A549 (cell line): ENCODE measurements at regions not wholly inside any gene's neighbourhood (a gene's known extent, or its start where the extent isn't known, plus 50 kb on each side); places are given as distances from the start of the nearest gene placed in this dataset.
"Not testable (repeated sequence)": the region's sequence is repeated elsewhere in the genome, so short reads cannot be mapped to it uniquely, and the experiment has no call there.

Experiments
- ATAC-seq, 2 experiments: fragments of 200-7000 bp in 1 of 2; fragments of >200 bp in 1 of 2; cut with Nextera tagmentation in 1 of 2; cut with Tn5 transposase in 1 of 2; 3 replicates each; pipeline versions ENCODE4 v1.8.0 to v1.9.1; 2018 to 2020; ENCODE audit warnings: mild to moderate bottlenecking in 1 of 2, moderate library complexity in 1 of 2
- CTCF ChIA-PET: fragments of 300-600 bp; sonication (Branson Sonifier 250); formaldehyde crosslinking; extraction: SDS; loops from one replicate; lab custom pipeline; 2021; ENCODE audit warnings: antibody characterized with exemption, inconsistent platforms; lab: Yijun Ruan, JAX
- POLR2A ChIA-PET: fragments of 350-600 bp; formaldehyde crosslinking; extraction: SDS; loops from one replicate; lab custom pipeline; 2021; ENCODE audit warnings: antibody characterized with exemption, inconsistent platforms; lab: Yijun Ruan, JAX
- DNase-seq, 2 experiments: peaks; one replicate each; pipeline versions ENCODE4 v3.0.0 to v3.0.0-alpha.2; 2011 to 2016; ENCODE audit warnings: low read depth in 1 of 2, low spot score in 1 of 2
- FAIRE-seq: peaks from 2 replicates; lab custom pipeline; 2011; peaks lifted over from hg19 to GRCh38; lab: Jason Lieb, UNC
- H3K27ac ChIP-seq, 2 experiments: fragments of >200 bp; sonication (Bioruptor Twin); formaldehyde crosslinking; 3 replicates each; pipeline ENCODE4 v1.5.1; 2016 to 2017
- H3K4me1 ChIP-seq: fragments of >200 bp; sonication (Bioruptor Twin); formaldehyde crosslinking; 3 replicates; pipeline ENCODE4 v1.6.1; 2016
- H3K4me2 ChIP-seq: fragments of >200 bp; sonication (Bioruptor Twin); formaldehyde crosslinking; 3 replicates; pipeline ENCODE4 v1.6.1; 2016
- H3K4me3 ChIP-seq: fragments of >200 bp; sonication (Bioruptor Twin); formaldehyde crosslinking; 3 replicates; pipeline ENCODE4 v1.5.1; 2016
- H3K9me3 ChIP-seq: fragments of >200 bp; sonication (Bioruptor Twin); formaldehyde crosslinking; 3 replicates; pipeline ENCODE4 v1.6.1; 2016
- BCL3 ChIP-seq: fragments of >200 bp; sonication (Bioruptor Twin); formaldehyde crosslinking; IDR thresholded peaks from 3 replicates; pipeline ENCODE4 v1.6.1; 2016
- CHD2 ChIP-seq: fragments of 150-350 bp; IDR thresholded peaks from 2 replicates; pipeline ENCODE4 v1.6.1; 2014; ENCODE audit warnings: low read length; ENCODE audit not compliant: partially characterized antibody
- E2F6 ChIP-seq: IDR thresholded peaks from 2 replicates; pipeline ENCODE4 v1.6.1; 2012; ENCODE audit warnings: low read depth, borderline replicate concordance
- EHMT2 ChIP-seq: fragments of 200-600 bp; sonication (generic); IDR thresholded peaks from 2 replicates; pipeline ENCODE4 v1.6.1; 2016; ENCODE audit warnings: antibody characterized with exemption, low read depth, mild to moderate bottlenecking, moderate library complexity
- ELK1 ChIP-seq: fragments of 150-350 bp; IDR thresholded peaks from 2 replicates; pipeline ENCODE4 v1.6.1; 2014; ENCODE audit warnings: low read depth, mild to moderate bottlenecking, low read length
- FOSB ChIP-seq: fragments of 250-450 bp; sonication (Bioruptor Pico); IDR thresholded peaks from 2 replicates; pipeline ENCODE4 v1.5.0; 2020; ENCODE audit warnings: mild to moderate bottlenecking, moderate library complexity
- FOSL2 ChIP-seq, 2 experiments: fragments of 450-650 bp in 1 of 2; fragments of >200 bp in 1 of 2; sonication (Bioruptor Twin) in 1 of 2; formaldehyde crosslinking; IDR thresholded peaks; 2 replicates each; pipeline versions ENCODE4 v1.5.0 to v1.6.1; 2016 to 2020; ENCODE audit warnings: mild to moderate bottlenecking in 1 of 2, moderate library complexity in 1 of 2
- GATA3 ChIP-seq: IDR thresholded peaks from 2 replicates; pipeline ENCODE4 v1.6.1; 2012; ENCODE audit warnings: borderline replicate concordance
- HMGXB4 ChIP-seq: fragments of 250-450 bp; sonication (Bioruptor Pico); IDR thresholded peaks from 2 replicates; pipeline ENCODE4 v1.5.0; 2021; ENCODE audit warnings: mild to moderate bottlenecking, moderate library complexity, borderline replicate concordance
- HOXB13 ChIP-seq: fragments of 250-450 bp; sonication (Bioruptor Pico); IDR thresholded peaks from 2 replicates; pipeline ENCODE4 v1.5.0; 2020; ENCODE audit warnings: low read depth, mild to moderate bottlenecking, moderate library complexity
- HOXB5 ChIP-seq: fragments of 250-450 bp; sonication (Bioruptor Pico); IDR thresholded peaks from 2 replicates; pipeline ENCODE4 v1.5.0; 2020; ENCODE audit warnings: mild to moderate bottlenecking, moderate library complexity
- MAZ ChIP-seq: fragments of 150-350 bp; IDR thresholded peaks from 2 replicates; pipeline ENCODE4 v1.6.1; 2014; ENCODE audit warnings: antibody characterized with exemption, low read depth, low read length, borderline replicate concordance
- NFE2L2 ChIP-seq: fragments of 150-350 bp; conservative IDR thresholded peaks from 2 replicates; pipeline ENCODE4 v1.6.1; 2014; ENCODE audit warnings: low read length
- RAD21 ChIP-seq, 2 experiments: fragments of >200 bp in 1 of 2; sonication (Bioruptor Twin) in 1 of 2; formaldehyde crosslinking in 1 of 2; IDR thresholded peaks in 1 of 2; conservative IDR thresholded peaks in 1 of 2; 2 replicates in 1 of 2; 3 replicates in 1 of 2; pipeline ENCODE4 v1.6.1; 2012 to 2018; ENCODE audit warnings: inconsistent platforms in 1 of 2
- RCOR1 ChIP-seq: fragments of 150-350 bp; IDR thresholded peaks from 2 replicates; pipeline ENCODE4 v1.6.1; 2014; ENCODE audit warnings: antibody characterized with exemption, low read length, low read depth
- RNF2 ChIP-seq: fragments of 200-600 bp; sonication (generic); IDR thresholded peaks from 2 replicates; pipeline ENCODE4 v1.6.1; 2016; ENCODE audit warnings: low read depth, mild to moderate bottlenecking, antibody characterized with exemption, moderate library complexity, borderline replicate concordance
- SMC3 ChIP-seq: fragments of >200 bp; sonication (Bioruptor Twin); formaldehyde crosslinking; IDR thresholded peaks from 3 replicates; pipeline ENCODE4 v1.6.1; 2018; ENCODE audit warnings: inconsistent platforms
- SREBF2 ChIP-seq: fragments of 450-650 bp; IDR thresholded peaks from 2 replicates; pipeline ENCODE4 v1.6.1; 2014; ENCODE audit warnings: mild to moderate bottlenecking, moderate library complexity
- TP53 ChIP-seq: fragments of 250-450 bp; sonication (Bioruptor Pico); IDR thresholded peaks from 2 replicates; pipeline ENCODE4 v1.5.0; 2021; ENCODE audit warnings: mild to moderate bottlenecking, moderate library complexity
- ZC3H11A ChIP-seq: fragments of 450-650 bp; IDR thresholded peaks from 2 replicates; pipeline ENCODE4 v1.6.1; 2014; ENCODE audit warnings: antibody characterized with exemption, mild to moderate bottlenecking
- ZFP36 ChIP-seq: fragments of 450-650 bp; IDR thresholded peaks from 2 replicates; pipeline ENCODE4 v1.6.1; 2014; ENCODE audit warnings: borderline replicate concordance; ENCODE audit not compliant: partially characterized antibody
- ZSCAN20 ChIP-seq: fragments of 250-450 bp; sonication (Bioruptor Pico); IDR thresholded peaks from 2 replicates; pipeline ENCODE4 v1.8.0; 2022; ENCODE audit warnings: mild to moderate bottlenecking, moderate library complexity
- WGBS: methylation state at CpG from one replicate; pipeline ENCODE4 v1.1.6; 2017; ENCODE audit errors: missing lambda C conversion rate; 5-methylcytosine and 5-hydroxymethylcytosine counted together

- WGBS, result 80% methylated on average over 1 of the region's 1 CpG
- H3K4me3 ChIP-seq, result no peak overlapping the region
- no peak for TF ChIP-seq CHD2
- peak in 1 of 2 experiments; percentile 8; a peak in 1 of 5 replicates for TF ChIP-seq RAD21 (conservative IDR thresholded peaks at IDR 0.05 in 1 of 2, IDR thresholded peaks at IDR 0.05 in 1 of 2)
- ATAC-seq, result no peak
- H3K9me3 ChIP-seq, result no peaks in the 10 kb centered on the region
- no peak for FAIRE-seq
- ChIA-PET POLR2A (no interaction called here), CTCF (interaction anchor here (0.6 kb wide), 1 partner anchor 1112 kb away, joined by 3 read pairs; no protein-coding TSS in a partner anchor)
- no peak overlapping the region for H3K4me2 ChIP-seq
- H3K27ac ChIP-seq, result no peak overlapping the region
- DNase-seq, result no peak
- no peaks in the 10 kb centered on the region for H3K4me1 ChIP-seq
Observed at GRCh38 chr13:38223089-38223488, 126.6 kb upstream of the UFM1 start.

GRCh38 chr13:38221120-38221519 is 128.5 kb upstream of the UFM1 start:
- POLR2A ChIA-PET, H3K4me2 ChIP-seq, CTCF ChIA-PET, H3K4me3 ChIP-seq, ATAC-seq, DNase-seq, H3K4me1 ChIP-seq, H3K27ac ChIP-seq, FAIRE-seq, H3K9me3 ChIP-seq: not testable (repeated sequence)
- 42% methylated on average over 1 of the region's 1 CpG for WGBS

- FAIRE-seq (no peak), ATAC-seq (no peak), DNase-seq (no peak)
- 17% methylated on average over 2 of the region's 2 CpGs for WGBS
- POLR2A ChIA-PET, result no interaction called here
- Histone ChIP-seq H3K4me1 (no peaks in the 10 kb centered on the region), H3K4me2 (no peak overlapping the region), H3K4me3 (no peak overlapping the region), H3K9me3 (no peaks in the 10 kb centered on the region), H3K27ac (no peak overlapping the region)
- no peak for TF ChIP-seq ZC3H11A
- TF ChIP-seq HMGXB4 (CRISPR knock-in tag), result no peak
- TF ChIP-seq RNF2, result no peak
- no peak for TF ChIP-seq FOSL2 (IDR thresholded peaks at IDR 0.05)
- TF ChIP-seq FOSL2 (CRISPR knock-in tag; IDR thresholded peaks at IDR 0.05), result no peak
- TF ChIP-seq FOSB, result no peak
- TF ChIP-seq E2F6, result no peak
- TF ChIP-seq RCOR1, result no peak
- no peak for TF ChIP-seq MAZ
- CTCF ChIA-PET, result no interaction called here
Observed at GRCh38 chr13:38216181-38216580, 133.5 kb upstream of the UFM1 start.

- no peak for TF ChIP-seq FOSL2 (IDR thresholded peaks at IDR 0.05)
- TF ChIP-seq FOSL2 (CRISPR knock-in tag; IDR thresholded peaks at IDR 0.05), result no peak
- no peak for TF ChIP-seq ZFP36
- no peak for TF ChIP-seq NFE2L2
- no peak for TF ChIP-seq SMC3
- TF ChIP-seq GATA3, result no peak
- TF ChIP-seq HMGXB4 (CRISPR knock-in tag), result no peak
- no peak for TF ChIP-seq HOXB13
- TF ChIP-seq ELK1, result no peak
- no peak for TF ChIP-seq EHMT2
- TF ChIP-seq SREBF2, result no peak
- no peak for TF ChIP-seq ZSCAN20
- TF ChIP-seq TP53, result no peak
- TF ChIP-seq BCL3, result no peak
- TF ChIP-seq HOXB5 (CRISPR knock-in tag), result no peak
- no peak overlapping the region for H3K4me2 ChIP-seq
- no peak overlapping the region for H3K4me3 ChIP-seq
- WGBS, result 0% methylated on average over 1 of the region's 1 CpG
- FAIRE-seq, result no peak
- no peaks in the 10 kb centered on the region for H3K4me1 ChIP-seq
- no peaks in the 10 kb centered on the region for H3K9me3 ChIP-seq
- no peak for DNase-seq
- POLR2A ChIA-PET, result no interaction called here
- ATAC-seq, result no peak
- CTCF ChIA-PET, result no interaction called here
- H3K27ac ChIP-seq, result no peak overlapping the region
Observed at GRCh38 chr13:38213314-38213713, 136.3 kb upstream of the UFM1 start.
